KOPT-K1 (cell line): ENCODE measurements at regions not wholly inside any gene's neighbourhood (a gene's known extent, or its start where the extent isn't known, plus 50 kb on each side); places are given as distances from the start of the nearest gene placed in this dataset.
"Not testable (repeated sequence)": the region's sequence is repeated elsewhere in the genome, so short reads cannot be mapped to it uniquely, and the experiment has no call there.

Experiments
- H3K27ac ChIP-seq: fragments of 200-600 bp; sonication (generic); 2 replicates; pipeline ENCODE4 v1.5.1; 2016; ENCODE audit warnings: antibody characterized with exemption, mild to moderate bottlenecking, low read depth, low read length; ENCODE audit not compliant: poor library complexity, severe bottlenecking
- H3K36me3 ChIP-seq: fragments of 200-600 bp; sonication (generic); 2 replicates; pipeline ENCODE4 v1.5.1; 2017; ENCODE audit warnings: antibody characterized with exemption, mild to moderate bottlenecking, low read length, moderate library complexity; ENCODE audit not compliant: insufficient read depth
- H3K9me3 ChIP-seq: fragments of 200-600 bp; sonication (generic); 2 replicates; pipeline ENCODE4 v1.5.1; 2017; ENCODE audit warnings: antibody characterized with exemption, low read length, mild to moderate bottlenecking; ENCODE audit not compliant: insufficient read depth, poor library complexity, severe bottlenecking

DNA sequence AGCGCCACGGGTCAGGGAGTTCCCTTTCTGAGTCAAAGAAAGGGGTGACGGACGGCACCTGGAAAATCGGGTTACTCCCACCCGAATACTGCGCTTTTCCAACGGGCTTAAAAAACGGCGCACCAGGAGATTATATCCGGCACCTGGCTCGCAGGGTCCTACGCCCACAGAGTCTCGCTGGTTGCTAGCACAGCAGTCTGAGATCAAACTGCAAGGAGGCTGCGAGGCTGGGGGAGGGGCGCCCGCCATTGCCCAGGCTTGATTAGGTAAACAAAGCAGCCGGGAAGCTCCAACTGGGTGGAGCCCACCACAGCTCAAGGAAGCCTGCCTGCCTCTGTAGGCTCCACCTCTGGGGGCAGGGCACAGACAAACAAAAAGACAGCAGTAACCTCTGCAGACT lies 1352.0 kb upstream of the CDH8 start:
- not testable (repeated sequence) for H3K36me3 ChIP-seq, H3K27ac ChIP-seq, H3K9me3 ChIP-seq

DNA sequence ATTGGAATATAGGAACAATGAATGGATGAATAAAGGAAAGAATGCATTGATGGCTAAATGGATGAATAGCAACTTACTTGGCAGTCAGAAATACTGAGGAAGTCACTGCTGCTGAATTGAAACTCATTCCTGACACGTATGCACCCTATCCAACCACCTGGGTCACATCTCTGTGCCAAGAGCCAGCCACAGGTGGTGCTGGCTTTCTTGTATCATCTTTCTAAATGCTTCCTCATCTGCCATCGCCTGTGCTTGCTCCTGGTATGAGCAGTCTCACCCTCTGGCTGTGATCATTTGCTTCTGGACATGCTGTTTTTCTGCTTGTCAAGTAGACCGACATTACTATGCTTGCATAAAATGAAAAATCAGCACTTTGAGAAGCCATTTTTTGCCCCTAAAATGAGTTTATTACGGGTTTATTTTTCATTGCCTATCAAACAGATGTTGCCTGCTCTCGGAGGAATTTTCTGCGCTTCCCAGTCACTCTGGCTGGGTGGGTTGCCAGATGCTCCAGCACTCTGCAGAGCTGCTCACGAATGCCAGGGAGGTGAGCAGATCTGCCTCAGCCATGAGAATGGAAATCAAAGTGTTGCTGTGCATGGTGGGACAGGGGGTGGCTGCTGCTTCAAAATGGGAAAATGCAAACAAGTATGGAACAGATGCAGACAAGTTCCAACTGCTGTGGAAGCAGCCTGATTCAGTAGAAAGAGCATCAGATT lies 1349.6 kb upstream of the CDH8 start:
- no peaks in the 10 kb centered on the region for H3K9me3 ChIP-seq
- no peak overlapping the region for H3K27ac ChIP-seq
- H3K36me3 ChIP-seq, result no peaks in the 10 kb centered on the region

DNA sequence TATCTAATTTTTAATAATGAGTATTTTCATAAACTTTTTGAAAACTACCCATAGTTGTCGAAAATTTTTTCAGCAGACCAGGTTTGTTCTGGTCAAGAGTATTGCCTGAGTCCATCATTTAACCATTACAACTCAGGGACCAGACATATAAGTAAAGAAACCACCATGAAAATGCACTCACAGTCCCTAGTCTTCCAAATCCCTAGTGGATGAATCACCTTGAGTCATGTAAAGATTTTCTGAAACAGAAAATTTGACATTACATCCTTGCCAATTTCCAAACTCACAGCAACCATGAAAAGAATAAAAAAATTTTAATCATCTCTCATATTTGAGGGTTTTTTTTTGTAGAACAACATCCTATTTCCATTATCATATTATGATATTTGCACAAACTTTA lies 1337.5 kb upstream of the CDH8 start:
- Histone ChIP-seq H3K27ac (no peak overlapping the region), H3K9me3 (no peaks in the 10 kb centered on the region), H3K36me3 (no peaks in the 10 kb centered on the region)

DNA sequence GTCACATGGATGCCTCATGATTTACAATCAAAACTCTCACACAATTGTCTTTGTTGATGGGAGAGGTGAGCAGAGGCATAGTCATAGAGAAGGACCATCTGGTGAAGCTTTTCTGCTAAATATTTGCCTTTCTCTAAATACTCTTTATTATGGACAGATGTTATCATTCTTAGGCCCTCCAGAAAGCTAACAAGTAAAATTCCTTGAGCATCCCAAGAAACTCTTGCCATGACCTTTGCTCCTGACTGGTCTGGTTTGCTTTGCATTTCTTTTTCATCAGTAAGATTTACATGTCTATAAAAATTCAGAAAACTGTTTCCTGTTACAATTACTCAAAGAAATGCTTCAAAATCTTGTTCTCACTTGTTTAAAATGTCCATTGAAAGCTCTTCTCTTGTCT lies 1336.6 kb upstream of the CDH8 start:
- H3K27ac ChIP-seq, result no peak overlapping the region
- no peaks in the 10 kb centered on the region for H3K36me3 ChIP-seq
- H3K9me3 ChIP-seq, result no peaks in the 10 kb centered on the region

DNA sequence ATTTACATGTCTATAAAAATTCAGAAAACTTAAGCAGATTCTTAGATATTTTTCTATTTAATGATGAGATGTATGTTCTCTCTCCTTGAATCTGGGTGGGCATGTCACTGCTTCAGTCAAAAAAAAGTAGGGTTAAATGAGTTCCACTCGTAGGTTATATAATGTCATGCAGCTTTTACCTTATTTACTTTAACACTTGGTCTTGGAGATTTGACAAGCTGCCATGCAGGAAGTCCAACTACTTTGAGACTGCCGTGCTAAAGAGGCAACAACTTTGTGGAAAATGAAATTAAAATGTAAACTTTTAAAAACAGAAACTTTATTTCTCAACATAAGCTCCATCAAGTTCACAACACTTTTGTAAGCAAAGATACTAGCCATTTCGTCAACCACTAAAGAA lies 1336.0 kb upstream of the CDH8 start:
- H3K9me3 ChIP-seq, result no peaks in the 10 kb centered on the region
- no peaks in the 10 kb centered on the region for H3K36me3 ChIP-seq
- H3K27ac ChIP-seq, result no peak overlapping the region

DNA sequence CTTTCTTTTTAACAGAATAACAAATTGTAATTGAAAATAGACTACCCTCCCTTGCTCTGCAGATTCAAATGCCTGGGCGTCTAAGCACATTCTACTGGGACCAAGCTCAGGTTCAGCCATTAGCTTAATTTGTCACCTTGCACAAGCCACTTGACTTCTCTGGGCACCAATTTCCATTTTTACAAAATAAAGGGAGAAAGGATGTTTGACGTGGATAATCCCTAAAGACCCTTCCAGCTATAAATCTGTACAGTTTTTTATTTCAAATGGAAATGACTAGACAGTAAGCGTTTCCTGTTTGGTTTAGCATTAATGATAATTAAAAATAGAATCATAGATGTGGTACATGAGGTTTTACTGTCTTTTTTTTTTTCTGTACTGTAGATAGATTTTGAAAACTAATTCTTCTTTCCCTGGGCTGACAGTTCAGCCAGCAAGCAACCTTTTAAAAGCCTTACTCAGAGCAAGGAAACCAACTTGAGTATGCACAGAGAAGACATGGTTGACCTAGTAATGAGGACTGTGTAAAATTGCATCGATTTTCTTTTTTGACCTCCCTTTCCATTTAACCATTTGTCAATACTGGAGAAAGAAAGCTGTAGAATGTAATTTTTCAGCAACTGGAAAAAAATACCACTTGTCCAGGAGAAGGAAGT lies 1329.5 kb upstream of the CDH8 start:
- Histone ChIP-seq H3K27ac (no peak overlapping the region), H3K9me3 (no peaks in the 10 kb centered on the region), H3K36me3 (no peaks in the 10 kb centered on the region)

DNA sequence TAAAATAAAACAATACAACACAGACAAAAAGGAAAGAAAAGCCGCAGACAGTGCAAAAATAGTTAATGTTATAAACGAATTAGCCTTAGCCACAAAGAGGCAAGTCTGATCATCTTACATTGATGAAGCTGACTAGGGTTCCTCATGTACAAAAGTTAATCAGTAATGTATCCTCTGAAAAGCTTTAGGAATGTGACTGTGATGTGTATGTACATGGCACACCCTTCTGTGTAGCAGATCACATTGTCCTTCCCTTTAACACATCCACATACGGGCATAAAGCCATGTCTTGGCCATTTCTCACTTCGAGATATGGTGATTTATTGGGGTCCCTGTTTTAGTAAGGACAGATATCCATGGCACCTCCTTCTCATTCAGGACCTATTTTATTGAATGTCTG lies 1327.5 kb upstream of the CDH8 start:
- Histone ChIP-seq H3K9me3 (no peaks in the 10 kb centered on the region), H3K27ac (no peak overlapping the region), H3K36me3 (no peaks in the 10 kb centered on the region)

DNA sequence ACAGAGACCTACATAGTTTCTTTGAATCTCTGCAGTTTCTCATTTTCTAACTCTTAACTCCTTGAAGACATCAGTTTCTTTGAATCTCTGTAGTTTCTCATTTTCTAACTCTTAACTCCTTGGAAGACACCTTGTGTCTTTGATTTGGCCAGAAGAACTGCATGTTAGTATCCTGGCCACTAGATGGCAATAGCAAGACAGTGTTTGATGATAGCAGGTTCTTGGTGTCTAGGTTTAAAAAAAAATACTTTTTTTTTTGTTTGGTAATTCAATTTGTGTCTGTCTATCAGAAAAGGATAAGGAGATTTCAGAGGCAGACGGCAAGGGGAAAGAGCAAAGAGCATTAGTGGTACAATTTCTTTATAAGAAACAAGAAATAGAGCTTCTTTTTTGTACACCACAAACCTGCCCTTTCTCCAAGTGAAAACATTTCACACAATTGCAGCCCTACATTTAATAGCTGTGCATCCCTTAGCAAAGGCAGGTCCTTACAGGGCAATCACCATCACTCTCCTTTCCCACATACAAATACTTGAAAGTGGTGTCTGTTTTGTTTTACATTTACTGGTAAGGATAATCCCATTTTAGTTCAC lies 1324.9 kb upstream of the CDH8 start:
- no peak overlapping the region for H3K27ac ChIP-seq
- no peaks in the 10 kb centered on the region for H3K36me3 ChIP-seq
- H3K9me3 ChIP-seq, result no peaks in the 10 kb centered on the region

DNA sequence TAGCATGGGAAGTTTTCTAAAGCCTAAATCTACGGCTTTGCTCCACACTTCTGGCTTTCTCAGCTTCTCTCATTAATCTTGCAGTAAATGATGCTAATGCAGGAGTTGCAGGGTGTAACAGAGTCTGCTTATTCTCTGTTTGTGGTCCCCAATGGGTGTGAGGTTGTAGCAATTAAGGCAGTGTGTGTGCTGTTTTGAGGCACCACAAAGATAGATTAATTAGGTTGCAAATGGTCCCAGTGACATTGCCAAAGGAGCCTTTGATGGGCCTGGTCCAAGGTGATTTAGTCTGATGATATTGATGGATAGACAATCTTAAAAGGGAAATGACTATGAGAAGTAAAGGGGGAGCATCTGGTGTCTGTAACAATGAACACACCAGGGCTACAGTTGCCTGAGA lies 1313.7 kb upstream of the CDH8 start:
- Histone ChIP-seq H3K27ac (no peak overlapping the region), H3K36me3 (no peaks in the 10 kb centered on the region), H3K9me3 (no peaks in the 10 kb centered on the region)

DNA sequence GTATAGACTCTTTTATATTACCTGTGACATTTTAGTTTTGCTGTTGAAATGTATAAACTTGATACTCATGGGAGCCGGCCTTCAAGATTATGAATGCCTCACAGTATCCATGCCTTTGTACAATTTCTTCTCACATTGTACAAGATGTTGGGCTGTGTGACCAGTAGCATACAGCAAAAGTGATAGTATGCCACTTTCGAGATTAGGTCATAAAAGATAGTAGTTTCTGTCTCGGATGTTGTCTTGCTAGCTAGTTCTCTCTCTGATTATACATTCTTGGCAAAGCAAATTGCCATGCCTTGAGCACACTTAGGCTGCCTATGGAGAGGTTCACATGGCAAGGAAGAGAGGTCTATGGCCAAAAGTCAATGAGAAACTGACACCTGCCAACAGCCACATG lies 1309.8 kb upstream of the CDH8 start:
- Histone ChIP-seq H3K36me3 (no peaks in the 10 kb centered on the region), H3K9me3 (no peaks in the 10 kb centered on the region), H3K27ac (no peak overlapping the region)

DNA sequence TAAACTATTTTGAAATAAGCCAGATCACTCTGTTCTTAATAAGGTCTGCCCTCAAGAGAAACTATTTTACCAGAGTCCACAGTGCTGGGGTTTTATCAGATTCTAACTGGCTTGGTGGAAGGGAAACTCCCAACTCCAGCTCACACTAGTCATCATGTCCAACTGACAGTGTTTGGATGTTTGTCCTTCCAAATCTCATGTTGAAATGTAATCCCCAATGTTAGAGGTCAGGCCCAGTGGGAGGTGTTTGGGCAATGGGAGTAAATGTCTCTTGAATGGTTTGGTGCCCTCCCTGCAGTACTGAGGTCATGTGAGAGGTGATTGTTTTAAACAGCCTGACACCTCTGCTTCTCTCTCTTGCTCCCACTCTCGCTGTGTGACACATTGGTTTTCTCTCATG lies 1301.0 kb upstream of the CDH8 start:
- no peaks in the 10 kb centered on the region for H3K9me3 ChIP-seq
- H3K27ac ChIP-seq, result no peak overlapping the region

DNA sequence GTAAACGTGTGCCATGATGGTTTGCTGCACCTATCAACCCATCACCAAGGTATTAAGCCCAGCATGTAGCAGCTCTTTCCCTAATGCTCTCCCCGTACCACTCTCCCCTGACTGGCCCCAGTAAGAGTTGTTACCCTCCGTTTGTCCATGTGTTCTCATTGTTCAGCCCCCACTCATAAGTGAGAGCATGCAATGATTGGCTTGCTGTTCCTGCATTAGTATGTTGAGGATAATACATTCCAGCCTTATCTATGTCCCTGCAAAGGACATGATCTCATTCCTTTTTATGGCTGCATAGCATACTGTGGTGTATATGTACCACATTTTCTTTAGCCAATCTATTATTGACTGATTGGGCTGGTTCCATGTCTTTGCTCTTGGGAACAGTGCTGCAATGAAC lies 1294.9 kb upstream of the CDH8 start:
- no peaks in the 10 kb centered on the region for H3K36me3 ChIP-seq
- no peak overlapping the region for H3K27ac ChIP-seq
- no peaks in the 10 kb centered on the region for H3K9me3 ChIP-seq

More for the DNA sequence above, 1301.0 kb upstream of the CDH8 start:
- H3K36me3 ChIP-seq, result no peaks in the 10 kb centered on the region

DNA sequence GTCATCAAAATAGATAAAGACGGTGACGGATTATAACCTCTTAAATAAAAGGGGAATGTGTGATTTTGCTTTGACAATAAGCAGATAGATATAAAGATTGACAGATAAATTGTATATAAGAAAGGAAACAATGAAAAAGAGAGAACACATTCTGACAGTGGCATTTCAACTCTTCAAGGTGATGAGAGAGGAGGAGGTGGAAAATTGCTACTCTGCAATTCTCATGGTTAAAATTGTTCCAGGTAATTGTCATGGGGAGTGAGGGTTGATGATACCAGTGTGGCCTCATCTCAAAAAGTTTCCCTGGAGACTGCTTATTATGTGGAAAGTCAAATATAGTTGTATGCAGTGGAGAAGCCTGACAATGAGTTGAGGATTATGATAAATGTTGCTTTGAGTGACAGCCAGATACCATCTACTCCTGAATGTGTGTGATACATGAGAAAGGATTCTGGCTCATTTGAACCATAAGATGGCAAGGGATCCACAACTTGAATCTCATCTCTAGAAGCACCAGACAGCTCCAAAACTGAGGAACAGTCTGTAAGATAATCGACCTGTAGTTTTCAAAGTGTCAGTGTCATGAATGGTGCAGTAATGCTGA lies 1290.6 kb upstream of the CDH8 start:
- Histone ChIP-seq H3K9me3 (no peaks in the 10 kb centered on the region), H3K36me3 (no peaks in the 10 kb centered on the region), H3K27ac (no peak overlapping the region)

DNA sequence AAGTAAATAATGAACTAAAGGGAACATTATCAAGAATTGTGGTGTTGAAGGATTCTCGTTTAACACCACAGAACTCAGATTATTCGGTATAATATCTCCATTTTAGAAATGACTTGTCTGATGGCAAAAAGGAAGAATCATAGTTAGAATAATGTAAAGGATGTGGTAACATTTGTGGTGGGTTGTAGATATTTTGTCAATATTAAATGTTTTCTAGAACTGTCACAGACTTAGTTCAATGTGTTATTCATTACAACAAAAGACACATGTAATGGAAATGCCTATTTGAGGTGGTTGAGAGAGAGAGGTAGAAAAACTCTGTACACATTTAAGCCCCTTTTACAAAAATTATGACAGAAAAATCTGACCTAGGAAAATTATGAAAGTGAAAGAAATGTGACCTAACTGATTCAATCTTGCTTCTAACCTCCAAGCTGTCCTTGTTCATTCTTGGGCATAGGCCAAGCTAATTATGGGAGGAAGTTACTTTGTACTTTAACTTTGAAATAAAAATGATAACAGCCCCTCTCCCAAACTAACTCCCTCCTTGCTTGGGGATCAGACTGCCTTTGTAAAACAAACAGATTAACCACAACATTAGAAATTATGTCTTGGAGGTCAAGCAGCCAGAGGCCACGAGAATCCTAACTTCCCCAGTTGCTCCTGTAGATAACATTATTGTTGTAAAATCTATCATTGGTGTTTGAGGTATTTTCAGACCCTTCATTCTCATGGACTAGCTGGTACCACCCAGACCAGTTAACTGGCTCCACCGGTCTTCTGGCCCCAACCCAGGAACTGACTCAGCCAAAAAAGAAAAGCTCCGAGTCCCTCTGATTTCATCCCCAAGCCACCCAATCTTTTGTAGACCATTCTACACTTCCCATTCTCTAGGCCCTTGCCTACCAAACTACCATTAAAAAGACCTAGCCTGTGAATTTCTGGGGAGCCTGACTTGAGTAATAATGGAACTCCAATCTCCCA lies 1287.8 kb upstream of the CDH8 start:
- H3K36me3 ChIP-seq, result no peaks in the 10 kb centered on the region
- H3K27ac ChIP-seq, result no peak overlapping the region
- H3K9me3 ChIP-seq, result no peaks in the 10 kb centered on the region

DNA sequence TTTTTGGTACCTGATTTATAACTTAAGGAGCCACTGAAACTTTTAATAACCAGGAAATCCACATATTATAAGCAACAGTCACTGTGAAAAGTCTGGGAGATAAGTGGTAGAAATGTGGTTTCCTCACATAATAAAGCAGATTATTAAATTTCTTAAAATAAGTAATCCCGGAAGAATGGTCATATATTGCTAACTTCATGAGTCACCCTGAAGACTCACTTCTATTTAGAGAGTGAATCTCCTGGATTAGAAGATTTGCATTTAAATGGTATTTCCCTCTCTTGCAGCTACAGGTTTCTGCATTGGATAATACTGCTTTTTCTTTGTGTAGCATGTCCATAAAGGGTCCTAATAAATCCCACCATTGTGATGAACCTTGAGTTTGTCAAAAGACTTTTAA lies 1286.8 kb upstream of the CDH8 start:
- Histone ChIP-seq H3K36me3 (no peaks in the 10 kb centered on the region), H3K27ac (no peak overlapping the region), H3K9me3 (no peaks in the 10 kb centered on the region)
